H1 (cell line): ENCODE measurements at regions not wholly inside any gene's neighbourhood (a gene's known extent, or its start where the extent isn't known, plus 50 kb on each side); places are given as distances from the start of the nearest gene placed in this dataset.

Source experiments
- CHD2 ChIP-seq: IDR thresholded peaks from 2 replicates; pipeline ENCODE4 v1.6.1; 2012; ENCODE audit warnings: low read length, improper control_type of control experiment
- FOSL1 ChIP-seq: IDR thresholded peaks from 2 replicates; pipeline ENCODE4 v1.6.1; 2011; ENCODE audit warnings: mild to moderate bottlenecking, low read depth, low read length, moderate library complexity; ENCODE audit not compliant: insufficient read depth
- KDM1A ChIP-seq: fragments of 200-600, 300-600 bp; sonication (generic); IDR thresholded peaks from 2 replicates; pipeline ENCODE4 v1.7.1; 2016; ENCODE audit warnings: mild to moderate bottlenecking, low read length, borderline replicate concordance
- MAFK ChIP-seq: IDR thresholded peaks from 2 replicates; pipeline ENCODE4 v1.6.1; 2012; ENCODE audit warnings: low read depth, mild to moderate bottlenecking, improper control_type of control experiment, low read length
- RAD21 ChIP-seq, 2 experiments: IDR thresholded peaks in 1 of 2; conservative IDR thresholded peaks in 1 of 2; 2 replicates each; pipeline ENCODE4 v1.6.1; 2011; ENCODE audit warnings: low read depth in 2 of 2, low read length in 2 of 2, improper control_type of control experiment in 1 of 2, inconsistent platforms in 1 of 2, mild to moderate bottlenecking in 1 of 2, moderate library complexity in 1 of 2
- RFX5 ChIP-seq: IDR thresholded peaks from 2 replicates; pipeline ENCODE4 v1.6.1; 2011; ENCODE audit warnings: low read depth, low read length, improper control_type of control experiment, borderline replicate concordance
- TF ChIP-seq, protein P1 (sequence below), 3 experiments: IDR thresholded peaks; 1 replicate in 2 of 3; 2 replicates in 1 of 3; pipeline versions ENCODE4 v1.5.1 to v1.6.1; 2011; ENCODE audit warnings: low read length in 3 of 3, mild to moderate bottlenecking in 3 of 3, inconsistent platforms in 2 of 3, low read depth in 1 of 3, moderate library complexity in 1 of 3; ENCODE audit not compliant: insufficient read depth in 1 of 3; ENCODE audit errors: control extremely low read depth in 1 of 3

DNA sequence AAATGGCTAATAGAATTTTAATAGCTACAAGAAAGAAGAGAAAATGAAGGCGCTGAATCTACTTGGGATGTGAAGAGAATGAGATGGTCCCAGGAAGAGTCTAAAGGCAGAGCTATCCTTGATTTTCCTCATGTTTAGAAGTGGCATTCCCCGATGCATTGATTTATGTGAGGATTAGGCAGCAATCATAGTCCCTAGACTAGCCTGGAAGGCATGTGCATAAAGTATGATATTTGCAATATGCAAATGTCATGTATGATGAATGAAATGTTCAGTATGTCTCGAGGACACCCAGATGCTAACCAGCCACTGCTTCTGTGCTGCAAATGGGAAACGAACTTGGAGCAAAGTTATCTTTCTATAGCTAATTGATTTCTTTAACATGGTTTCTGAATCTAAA lies 641.5 kb upstream of the PLXNA2 start:
- TF ChIP-seq, protein P1, sequence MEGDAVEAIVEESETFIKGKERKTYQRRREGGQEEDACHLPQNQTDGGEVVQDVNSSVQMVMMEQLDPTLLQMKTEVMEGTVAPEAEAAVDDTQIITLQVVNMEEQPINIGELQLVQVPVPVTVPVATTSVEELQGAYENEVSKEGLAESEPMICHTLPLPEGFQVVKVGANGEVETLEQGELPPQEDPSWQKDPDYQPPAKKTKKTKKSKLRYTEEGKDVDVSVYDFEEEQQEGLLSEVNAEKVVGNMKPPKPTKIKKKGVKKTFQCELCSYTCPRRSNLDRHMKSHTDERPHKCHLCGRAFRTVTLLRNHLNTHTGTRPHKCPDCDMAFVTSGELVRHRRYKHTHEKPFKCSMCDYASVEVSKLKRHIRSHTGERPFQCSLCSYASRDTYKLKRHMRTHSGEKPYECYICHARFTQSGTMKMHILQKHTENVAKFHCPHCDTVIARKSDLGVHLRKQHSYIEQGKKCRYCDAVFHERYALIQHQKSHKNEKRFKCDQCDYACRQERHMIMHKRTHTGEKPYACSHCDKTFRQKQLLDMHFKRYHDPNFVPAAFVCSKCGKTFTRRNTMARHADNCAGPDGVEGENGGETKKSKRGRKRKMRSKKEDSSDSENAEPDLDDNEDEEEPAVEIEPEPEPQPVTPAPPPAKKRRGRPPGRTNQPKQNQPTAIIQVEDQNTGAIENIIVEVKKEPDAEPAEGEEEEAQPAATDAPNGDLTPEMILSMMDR (IDR thresholded peaks at IDR 0.05; ENCODE audit: control extremely low read depth in 1 of 3, insufficient read depth in 1 of 3, low read depth in 1 of 3, low read length in 3 of 3), result no peak
- TF ChIP-seq MAFK (no peak), CHD2 (no peak), KDM1A (no peak), RFX5 (no peak), RAD21 (IDR thresholded peaks at IDR 0.05 in 1 of 2, conservative IDR thresholded peaks at IDR 0.05 in 1 of 2; ENCODE audit: low read depth in 2 of 2, low read length in 2 of 2) (no peak), FOSL1 (no peak)
